ENCODE measurements at regions not wholly inside any gene's neighbourhood (a gene's known extent, or its start where the extent isn't known, plus 50 kb on each side); places are given as distances from the start of the nearest gene placed in this dataset.

GRCh38 chr7:120041798-120042197, 231.2 kb upstream of the KCND2 start (continued):
- no peak for TF ChIP-seq SRF (IDR thresholded peaks at IDR 0.05; ENCODE audit: low read depth in 2 of 2, low read length in 2 of 2)

- ChIA-PET SMC1A (ENCODE audit: uncharacterized antibody, unreplicated experiment) (no interaction called here), RAD21 (ENCODE audit: unreplicated experiment) (no interaction called here), POLR2A (no interaction called here), CTCF (no interaction called here)
- Histone ChIP-seq H3K27me3 (replicated peaks in 1 of 2; ENCODE audit: control insufficient read depth in 2 of 2, insufficient read depth in 2 of 2, low read length in 1 of 2) (no peaks in the 10 kb centered on the region), H3K4me3 (no peak overlapping the region), H3K9me3 (replicated peaks; ENCODE audit: control insufficient read depth, insufficient read depth, low read length) (no peaks in the 10 kb centered on the region; the same call in 2 of the 3 replicates), H3K9ac (ENCODE audit: control insufficient read depth, insufficient read depth, low read length) (no peak overlapping the region), H3K36me3 (ENCODE audit: control insufficient read depth in 2 of 2, insufficient read depth in 2 of 2, low read length in 1 of 2) (no peaks in the 10 kb centered on the region), H3K79me2 (ENCODE audit: control insufficient read depth, insufficient read depth, low read length) (no peaks in the 10 kb centered on the region), H3K4me1 (ENCODE audit: control insufficient read depth, insufficient read depth, low read length) (no peaks in the 10 kb centered on the region), H3K27ac (ENCODE audit: control insufficient read depth, insufficient read depth) (no peak overlapping the region), H2AFZ (ENCODE audit: control insufficient read depth, low read depth, low read length) (no peak overlapping the region), H4K20me1 (ENCODE audit: control insufficient read depth, insufficient read depth) (no peaks in the 10 kb centered on the region), H3K4me2 (ENCODE audit: control insufficient read depth, insufficient read depth) (no peak overlapping the region)
- no peak for ATAC-seq
- in situ Hi-C loops (cut with MboI) (no loop called here), intact Hi-C loops (cut with micrococcal nuclease; ENCODE audit: unreplicated experiment) (no loop called here)
- no TSS peak for BruUV-seq (replicated peaks)
- no peak for FAIRE-seq
- DNase-seq (ENCODE audit: low read depth, low spot score), result no peak
- WGBS (ENCODE audit: insufficient coverage, insufficient replicate concordance, low lambda C conversion rate, missing lambda C conversion rate), result 4% methylated on average over 2 of the region's 2 CpGs
- TF ChIP-seq IKZF1 (conservative IDR thresholded peaks at IDR 0.05) (no peak), SKIL (IDR thresholded peaks at IDR 0.05; ENCODE audit: low read depth, poor library complexity, severe bottlenecking) (no peak), POLR2AphosphoS5 (IDR thresholded peaks at IDR 0.05; ENCODE audit: low read length) (no peak), ASH2L (IDR thresholded peaks at IDR 0.05; ENCODE audit: borderline replicate concordance, low read depth) (no peak), CREM (IDR thresholded peaks at IDR 0.05; ENCODE audit: low read depth) (no peak), YY1 (IDR thresholded peaks at IDR 0.05; ENCODE audit: low read depth, low read length) (no peak), MXI1 (IDR thresholded peaks at IDR 0.05; ENCODE audit: low read depth, low read length) (no peak), HCFC1 (IDR thresholded peaks at IDR 0.05; ENCODE audit: low read length) (no peak)
- TF ChIP-seq, protein P1, sequence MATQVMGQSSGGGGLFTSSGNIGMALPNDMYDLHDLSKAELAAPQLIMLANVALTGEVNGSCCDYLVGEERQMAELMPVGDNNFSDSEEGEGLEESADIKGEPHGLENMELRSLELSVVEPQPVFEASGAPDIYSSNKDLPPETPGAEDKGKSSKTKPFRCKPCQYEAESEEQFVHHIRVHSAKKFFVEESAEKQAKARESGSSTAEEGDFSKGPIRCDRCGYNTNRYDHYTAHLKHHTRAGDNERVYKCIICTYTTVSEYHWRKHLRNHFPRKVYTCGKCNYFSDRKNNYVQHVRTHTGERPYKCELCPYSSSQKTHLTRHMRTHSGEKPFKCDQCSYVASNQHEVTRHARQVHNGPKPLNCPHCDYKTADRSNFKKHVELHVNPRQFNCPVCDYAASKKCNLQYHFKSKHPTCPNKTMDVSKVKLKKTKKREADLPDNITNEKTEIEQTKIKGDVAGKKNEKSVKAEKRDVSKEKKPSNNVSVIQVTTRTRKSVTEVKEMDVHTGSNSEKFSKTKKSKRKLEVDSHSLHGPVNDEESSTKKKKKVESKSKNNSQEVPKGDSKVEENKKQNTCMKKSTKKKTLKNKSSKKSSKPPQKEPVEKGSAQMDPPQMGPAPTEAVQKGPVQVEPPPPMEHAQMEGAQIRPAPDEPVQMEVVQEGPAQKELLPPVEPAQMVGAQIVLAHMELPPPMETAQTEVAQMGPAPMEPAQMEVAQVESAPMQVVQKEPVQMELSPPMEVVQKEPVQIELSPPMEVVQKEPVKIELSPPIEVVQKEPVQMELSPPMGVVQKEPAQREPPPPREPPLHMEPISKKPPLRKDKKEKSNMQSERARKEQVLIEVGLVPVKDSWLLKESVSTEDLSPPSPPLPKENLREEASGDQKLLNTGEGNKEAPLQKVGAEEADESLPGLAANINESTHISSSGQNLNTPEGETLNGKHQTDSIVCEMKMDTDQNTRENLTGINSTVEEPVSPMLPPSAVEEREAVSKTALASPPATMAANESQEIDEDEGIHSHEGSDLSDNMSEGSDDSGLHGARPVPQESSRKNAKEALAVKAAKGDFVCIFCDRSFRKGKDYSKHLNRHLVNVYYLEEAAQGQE (IDR thresholded peaks at IDR 0.05; ENCODE audit: low read depth, low read length), result no peak
- TF ChIP-seq, protein P2, sequence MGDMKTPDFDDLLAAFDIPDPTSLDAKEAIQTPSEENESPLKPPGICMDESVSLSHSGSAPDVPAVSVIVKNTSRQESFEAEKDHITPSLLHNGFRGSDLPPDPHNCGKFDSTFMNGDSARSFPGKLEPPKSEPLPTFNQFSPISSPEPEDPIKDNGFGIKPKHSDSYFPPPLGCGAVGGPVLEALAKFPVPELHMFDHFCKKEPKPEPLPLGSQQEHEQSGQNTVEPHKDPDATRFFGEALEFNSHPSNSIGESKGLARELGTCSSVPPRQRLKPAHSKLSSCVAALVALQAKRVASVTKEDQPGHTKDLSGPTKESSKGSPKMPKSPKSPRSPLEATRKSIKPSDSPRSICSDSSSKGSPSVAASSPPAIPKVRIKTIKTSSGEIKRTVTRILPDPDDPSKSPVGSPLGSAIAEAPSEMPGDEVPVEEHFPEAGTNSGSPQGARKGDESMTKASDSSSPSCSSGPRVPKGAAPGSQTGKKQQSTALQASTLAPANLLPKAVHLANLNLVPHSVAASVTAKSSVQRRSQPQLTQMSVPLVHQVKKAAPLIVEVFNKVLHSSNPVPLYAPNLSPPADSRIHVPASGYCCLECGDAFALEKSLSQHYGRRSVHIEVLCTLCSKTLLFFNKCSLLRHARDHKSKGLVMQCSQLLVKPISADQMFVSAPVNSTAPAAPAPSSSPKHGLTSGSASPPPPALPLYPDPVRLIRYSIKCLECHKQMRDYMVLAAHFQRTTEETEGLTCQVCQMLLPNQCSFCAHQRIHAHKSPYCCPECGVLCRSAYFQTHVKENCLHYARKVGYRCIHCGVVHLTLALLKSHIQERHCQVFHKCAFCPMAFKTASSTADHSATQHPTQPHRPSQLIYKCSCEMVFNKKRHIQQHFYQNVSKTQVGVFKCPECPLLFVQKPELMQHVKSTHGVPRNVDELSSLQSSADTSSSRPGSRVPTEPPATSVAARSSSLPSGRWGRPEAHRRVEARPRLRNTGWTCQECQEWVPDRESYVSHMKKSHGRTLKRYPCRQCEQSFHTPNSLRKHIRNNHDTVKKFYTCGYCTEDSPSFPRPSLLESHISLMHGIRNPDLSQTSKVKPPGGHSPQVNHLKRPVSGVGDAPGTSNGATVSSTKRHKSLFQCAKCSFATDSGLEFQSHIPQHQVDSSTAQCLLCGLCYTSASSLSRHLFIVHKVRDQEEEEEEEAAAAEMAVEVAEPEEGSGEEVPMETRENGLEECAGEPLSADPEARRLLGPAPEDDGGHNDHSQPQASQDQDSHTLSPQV (IDR thresholded peaks at IDR 0.05), result no peak
- TF ChIP-seq, protein P3, sequence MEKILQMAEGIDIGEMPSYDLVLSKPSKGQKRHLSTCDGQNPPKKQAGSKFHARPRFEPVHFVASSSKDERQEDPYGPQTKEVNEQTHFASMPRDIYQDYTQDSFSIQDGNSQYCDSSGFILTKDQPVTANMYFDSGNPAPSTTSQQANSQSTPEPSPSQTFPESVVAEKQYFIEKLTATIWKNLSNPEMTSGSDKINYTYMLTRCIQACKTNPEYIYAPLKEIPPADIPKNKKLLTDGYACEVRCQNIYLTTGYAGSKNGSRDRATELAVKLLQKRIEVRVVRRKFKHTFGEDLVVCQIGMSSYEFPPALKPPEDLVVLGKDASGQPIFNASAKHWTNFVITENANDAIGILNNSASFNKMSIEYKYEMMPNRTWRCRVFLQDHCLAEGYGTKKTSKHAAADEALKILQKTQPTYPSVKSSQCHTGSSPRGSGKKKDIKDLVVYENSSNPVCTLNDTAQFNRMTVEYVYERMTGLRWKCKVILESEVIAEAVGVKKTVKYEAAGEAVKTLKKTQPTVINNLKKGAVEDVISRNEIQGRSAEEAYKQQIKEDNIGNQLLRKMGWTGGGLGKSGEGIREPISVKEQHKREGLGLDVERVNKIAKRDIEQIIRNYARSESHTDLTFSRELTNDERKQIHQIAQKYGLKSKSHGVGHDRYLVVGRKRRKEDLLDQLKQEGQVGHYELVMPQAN (conservative IDR thresholded peaks at IDR 0.05), result no peak
These were observed 229.7 kb upstream of the KCND2 start for GRCh38 chr7:120043250-120043649.
